Keratinocyte (primary cell): ENCODE measurements at regions not wholly inside any gene's neighbourhood (a gene's known extent, or its start where the extent isn't known, plus 50 kb on each side); places are given as distances from the start of the nearest gene placed in this dataset.

Source experiments
- DNase-seq: peaks from one replicate; pipeline ENCODE4 v3.0.0-alpha.2; 2011; ENCODE audit warnings: low read depth, missing footprints, low spot score
- FAIRE-seq: peaks from 2 replicates; lab custom pipeline; 2011; peaks lifted over from hg19 to GRCh38; lab: Jason Lieb, UNC
- H2AFZ ChIP-seq: 2 replicates; pipeline ENCODE4 v1.6.0; 2012; ENCODE audit warnings: low read length, control low read depth, inconsistent platforms; ENCODE audit not compliant: control insufficient read depth
- H3K27ac ChIP-seq: 2 replicates; pipeline ENCODE4 v1.5.1; 2011; ENCODE audit warnings: low read length; ENCODE audit not compliant: control insufficient read depth, insufficient read depth
- H3K27me3 ChIP-seq: 3 replicates; pipeline ENCODE4 v1.6.0; 2011; ENCODE audit warnings: low read length; ENCODE audit not compliant: control insufficient read depth, insufficient read depth; ENCODE audit errors: extremely low read depth
- H3K36me3 ChIP-seq, 2 experiments: 2 replicates in 1 of 2; 3 replicates in 1 of 2; pipeline ENCODE4 v1.5.1; 2011; ENCODE audit warnings: low read length in 2 of 2, mild to moderate bottlenecking in 1 of 2; ENCODE audit not compliant: control insufficient read depth in 2 of 2, insufficient read depth in 2 of 2; ENCODE audit errors: extremely low read depth in 1 of 2
- H3K4me1 ChIP-seq: 3 replicates; pipeline ENCODE4 v1.5.1; 2011; ENCODE audit warnings: low read length; ENCODE audit not compliant: control insufficient read depth, insufficient read depth; ENCODE audit errors: extremely low read depth
- H3K4me2 ChIP-seq: 3 replicates; pipeline ENCODE4 v1.6.0; 2011; ENCODE audit warnings: low read depth, low read length; ENCODE audit not compliant: control insufficient read depth, insufficient read depth; ENCODE audit errors: extremely low read depth
- H3K4me3 ChIP-seq, 3 experiments: fragments of 200-600 bp in 1 of 3; sonication (generic) in 1 of 3; 2 replicates in 2 of 3; 3 replicates in 1 of 3; pipeline ENCODE4 v1.5.1; 2011 to 2016; ENCODE audit warnings: low read length in 3 of 3, mild to moderate bottlenecking in 3 of 3, control low read depth in 2 of 3, inconsistent platforms in 1 of 3, low read depth in 1 of 3, mixed read lengths in 1 of 3, mixed run types in 1 of 3, moderate library complexity in 1 of 3; ENCODE audit not compliant: control insufficient read depth in 2 of 3, insufficient read depth in 2 of 3; ENCODE audit errors: extremely low read depth in 1 of 3
- H3K79me2 ChIP-seq: 2 replicates; pipeline ENCODE4 v1.6.0; 2012; ENCODE audit warnings: low read length; ENCODE audit not compliant: control insufficient read depth, insufficient read depth
- H3K9ac ChIP-seq: 3 replicates; pipeline ENCODE4 v1.6.0; 2011; ENCODE audit warnings: low read length; ENCODE audit not compliant: control insufficient read depth, insufficient read depth; ENCODE audit errors: extremely low read depth
- H3K9me1 ChIP-seq: 3 replicates; pipeline ENCODE4 v1.6.0; 2011; ENCODE audit warnings: low read length; ENCODE audit not compliant: control insufficient read depth, insufficient read depth; ENCODE audit errors: extremely low read depth
- H3K9me3 ChIP-seq: 2 replicates; pipeline ENCODE4 v1.5.1; 2012; ENCODE audit warnings: low read depth, low read length; ENCODE audit not compliant: control insufficient read depth
- H4K20me1 ChIP-seq: 3 replicates; pipeline ENCODE4 v1.6.0; 2011; ENCODE audit warnings: low read length; ENCODE audit not compliant: control insufficient read depth, insufficient read depth; ENCODE audit errors: extremely low read depth
- EZH2 ChIP-seq: IDR thresholded peaks from one replicate; pipeline ENCODE4 v1.6.1; 2012; ENCODE audit warnings: inconsistent platforms, mild to moderate bottlenecking, low read length, moderate library complexity
- dilution Hi-C: fragments of 300-500 bp; cut with MboI; formaldehyde crosslinking; loops from one replicate; pipeline ENCODE4 v1.7.0; 2020; ENCODE audit warnings: low sequenced_read_pairs; ENCODE audit not compliant: extremely low pct_ligation_motif_present
- TF ChIP-seq, protein P1 (sequence below), 3 experiments: IDR thresholded peaks in 1 of 3; conservative IDR thresholded peaks in 1 of 3; optimal IDR thresholded peaks in 1 of 3; 2 replicates in 2 of 3; 3 replicates in 1 of 3; pipeline versions ENCODE3 to v1.5.1; 2011; ENCODE audit warnings: low read length in 3 of 3, mild to moderate bottlenecking in 3 of 3, moderate library complexity in 2 of 3, control low read depth in 1 of 3, inconsistent platforms in 1 of 3; ENCODE audit not compliant: insufficient read depth in 2 of 3; ENCODE audit errors: extremely low read depth in 1 of 3

DNA sequence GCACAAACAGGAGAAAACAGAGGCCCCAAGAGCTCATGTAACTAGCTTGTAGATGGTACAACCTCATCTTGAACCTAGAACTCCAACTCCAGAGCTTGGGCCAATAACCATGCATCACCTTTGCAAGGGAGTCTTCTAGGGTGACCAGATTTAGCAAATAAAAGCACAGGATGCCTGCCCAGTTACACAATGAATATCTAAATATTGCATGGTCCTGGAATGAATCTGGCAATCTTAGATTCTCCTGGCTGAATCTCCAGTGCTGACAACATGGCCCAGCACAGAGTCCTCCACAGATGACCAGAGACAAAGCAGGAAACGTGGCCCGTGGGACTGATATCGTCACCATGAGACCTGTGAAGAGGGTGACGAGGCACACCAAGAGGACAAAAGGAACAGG lies 494.1 kb downstream of the PREX1 start:
- H3K27ac ChIP-seq, result no peak overlapping the region
- no peak overlapping the region for H3K4me3 ChIP-seq
- H2AFZ ChIP-seq, result no peak overlapping the region
- H3K4me2 ChIP-seq, result no peak overlapping the region
- peaks cover 22% of the 10 kb centered on the region for H3K27me3 ChIP-seq
- no peaks in the 10 kb centered on the region for H3K36me3 ChIP-seq
- H3K79me2 ChIP-seq, result no peaks in the 10 kb centered on the region
- no peaks in the 10 kb centered on the region for H3K9me3 ChIP-seq
- DNase-seq (no peak), FAIRE-seq (no peak)
- dilution Hi-C loops, result no loop called here
- no peaks in the 10 kb centered on the region for H4K20me1 ChIP-seq
- H3K9me1 ChIP-seq, result no peaks in the 10 kb centered on the region
- H3K4me1 ChIP-seq, result no peaks in the 10 kb centered on the region
- no peak overlapping the region for H3K9ac ChIP-seq
- TF ChIP-seq, protein P1, sequence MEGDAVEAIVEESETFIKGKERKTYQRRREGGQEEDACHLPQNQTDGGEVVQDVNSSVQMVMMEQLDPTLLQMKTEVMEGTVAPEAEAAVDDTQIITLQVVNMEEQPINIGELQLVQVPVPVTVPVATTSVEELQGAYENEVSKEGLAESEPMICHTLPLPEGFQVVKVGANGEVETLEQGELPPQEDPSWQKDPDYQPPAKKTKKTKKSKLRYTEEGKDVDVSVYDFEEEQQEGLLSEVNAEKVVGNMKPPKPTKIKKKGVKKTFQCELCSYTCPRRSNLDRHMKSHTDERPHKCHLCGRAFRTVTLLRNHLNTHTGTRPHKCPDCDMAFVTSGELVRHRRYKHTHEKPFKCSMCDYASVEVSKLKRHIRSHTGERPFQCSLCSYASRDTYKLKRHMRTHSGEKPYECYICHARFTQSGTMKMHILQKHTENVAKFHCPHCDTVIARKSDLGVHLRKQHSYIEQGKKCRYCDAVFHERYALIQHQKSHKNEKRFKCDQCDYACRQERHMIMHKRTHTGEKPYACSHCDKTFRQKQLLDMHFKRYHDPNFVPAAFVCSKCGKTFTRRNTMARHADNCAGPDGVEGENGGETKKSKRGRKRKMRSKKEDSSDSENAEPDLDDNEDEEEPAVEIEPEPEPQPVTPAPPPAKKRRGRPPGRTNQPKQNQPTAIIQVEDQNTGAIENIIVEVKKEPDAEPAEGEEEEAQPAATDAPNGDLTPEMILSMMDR (optimal IDR thresholded peaks at IDR 0.05 in 1 of 3, IDR thresholded peaks at IDR 0.05 in 1 of 3, conservative IDR thresholded peaks at IDR 0.05 in 1 of 3; ENCODE audit: extremely low read depth in 1 of 3, insufficient read depth in 2 of 3, low read length in 3 of 3), result no peak
- TF ChIP-seq EZH2, result no peak

DNA sequence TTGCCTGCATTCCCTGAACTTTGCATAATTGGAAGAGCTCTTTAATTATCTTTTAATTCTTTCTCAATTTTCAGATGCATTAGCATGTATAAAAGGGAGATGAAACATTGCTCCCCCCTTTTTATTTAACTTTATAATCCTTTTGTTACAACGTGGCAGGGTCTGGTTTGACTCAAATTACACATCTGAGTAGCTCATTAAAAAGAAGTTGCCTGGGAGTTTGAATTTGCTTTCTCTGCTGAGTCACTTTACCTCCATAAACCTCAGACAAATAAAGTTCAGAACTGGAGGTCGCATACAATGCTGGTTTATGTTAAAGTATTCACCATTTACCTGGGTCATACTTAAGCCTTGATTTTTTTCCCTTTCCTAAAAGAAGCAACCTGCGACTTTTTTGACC lies 495.2 kb downstream of the PREX1 start:
- no peaks in the 10 kb centered on the region for H3K9me3 ChIP-seq
- no peak overlapping the region for H3K4me3 ChIP-seq
- no peak overlapping the region for H3K4me2 ChIP-seq
- H2AFZ ChIP-seq, result no peak overlapping the region
- no peaks in the 10 kb centered on the region for H3K36me3 ChIP-seq
- dilution Hi-C loops, result no loop called here
- H3K4me1 ChIP-seq, result no peaks in the 10 kb centered on the region
- H3K79me2 ChIP-seq, result no peaks in the 10 kb centered on the region
- no peak overlapping the region for H3K9ac ChIP-seq
- H4K20me1 ChIP-seq, result no peaks in the 10 kb centered on the region
- H3K27ac ChIP-seq, result no peak overlapping the region
- DNase-seq (no peak), FAIRE-seq (no peak)
- no peaks in the 10 kb centered on the region for H3K9me1 ChIP-seq
- peaks cover 27% of the 10 kb centered on the region for H3K27me3 ChIP-seq
- TF ChIP-seq, protein P1 (optimal IDR thresholded peaks at IDR 0.05 in 1 of 3, IDR thresholded peaks at IDR 0.05 in 1 of 3, conservative IDR thresholded peaks at IDR 0.05 in 1 of 3; ENCODE audit: extremely low read depth in 1 of 3, insufficient read depth in 2 of 3, low read length in 3 of 3), result no peak
